ENCODE measurements at regions not wholly inside any gene's neighbourhood (a gene's known extent, or its start where the extent isn't known, plus 50 kb on each side); places are given as distances from the start of the nearest gene placed in this dataset.

GRCh38 chr6:143569040-143569439 is 57.5 kb upstream of the FUCA2 start:
- no peaks in the 10 kb centered on the region for H3K36me3 ChIP-seq (ENCODE audit: low read depth)
- H3K79me2 ChIP-seq (ENCODE audit: insufficient read depth), result no peaks in the 10 kb centered on the region
- no peaks in the 10 kb centered on the region for H3K9me2 ChIP-seq (ENCODE audit: insufficient read depth)
- 7 to 16% methylated on average over 4 of the region's 4 CpGs for WGBS, 2 experiments (ENCODE audit: low coverage in 1 of 2, low lambda C conversion rate in 2 of 2, missing lambda C conversion rate in 2 of 2)
- H3F3A ChIP-seq (ENCODE audit: insufficient read depth), result 0 out of 2 replicates have a peak, but pooled peaks cover 9% of the 10 kb centered on the region
- 0 out of 2 replicates have a peak overlapping the region, but pooled peaks have one; percentile 20 for H3K4me3 ChIP-seq
- in situ Hi-C loops (cut with MboI), result no loop called here
- no peaks in the 10 kb centered on the region for H3K27me3 ChIP-seq (replicated peaks; ENCODE audit: insufficient read depth)
- TF ChIP-seq EZH2phosphoT487 (IDR thresholded peaks at IDR 0.05; ENCODE audit: insufficient read depth, low read depth), result no peak
- TF ChIP-seq EZH2 (IDR thresholded peaks at IDR 0.05; ENCODE audit: insufficient read depth, poor library complexity, severe bottlenecking), result no peak
- no peaks in the 10 kb centered on the region for H3K4me1 ChIP-seq (ENCODE audit: insufficient read depth)
- H3K27ac ChIP-seq, result peak overlapping the region; percentile 38
- H3K9ac ChIP-seq, result peak overlapping the region; percentile 22; the same call in 1 of the 2 replicates
- no peaks in the 10 kb centered on the region for H3K9me3 ChIP-seq (ENCODE audit: low read depth)
- H4K20me1 ChIP-seq (ENCODE audit: insufficient read depth), result no peaks in the 10 kb centered on the region
- peak; percentile 81 for DNase-seq
- H2AFZ ChIP-seq, result peak overlapping the region; percentile 73
- H3K4me2 ChIP-seq (ENCODE audit: unreplicated experiment), result no peak overlapping the region

- H3K9ac ChIP-seq, result no peak overlapping the region
- H3K4me1 ChIP-seq (ENCODE audit: insufficient read depth), result no peaks in the 10 kb centered on the region
- no peaks in the 10 kb centered on the region for H3K27me3 ChIP-seq (replicated peaks; ENCODE audit: insufficient read depth)
- in situ Hi-C loops (cut with MboI), result no loop called here
- H3K4me3 ChIP-seq, result no peak overlapping the region
- no peak overlapping the region for H3K27ac ChIP-seq
- H3K4me2 ChIP-seq (ENCODE audit: unreplicated experiment), result no peak overlapping the region
- H3K9me2 ChIP-seq (ENCODE audit: insufficient read depth), result no peaks in the 10 kb centered on the region
- no peak overlapping the region for H2AFZ ChIP-seq
- H3K79me2 ChIP-seq (ENCODE audit: insufficient read depth), result no peaks in the 10 kb centered on the region
- no peaks in the 10 kb centered on the region for H4K20me1 ChIP-seq (ENCODE audit: insufficient read depth)
- DNase-seq, result no peak
- H3K9me3 ChIP-seq (ENCODE audit: low read depth), result no peaks in the 10 kb centered on the region
- H3F3A ChIP-seq (ENCODE audit: insufficient read depth), result 0 out of 2 replicates have a peak, but pooled peaks cover 9% of the 10 kb centered on the region
- WGBS, 2 experiments (ENCODE audit: low coverage in 1 of 2, low lambda C conversion rate in 2 of 2, missing lambda C conversion rate in 2 of 2), result 49 to 50% methylated on average over 6 of the region's 6 CpGs
- TF ChIP-seq EZH2 (IDR thresholded peaks at IDR 0.05; ENCODE audit: insufficient read depth, poor library complexity, severe bottlenecking) (no peak), EZH2phosphoT487 (IDR thresholded peaks at IDR 0.05; ENCODE audit: insufficient read depth, low read depth) (no peak)
- no peaks in the 10 kb centered on the region for H3K36me3 ChIP-seq (ENCODE audit: low read depth)
Observed at GRCh38 chr6:143564484-143565017, 53.0 kb upstream of the FUCA2 start.

DNA sequence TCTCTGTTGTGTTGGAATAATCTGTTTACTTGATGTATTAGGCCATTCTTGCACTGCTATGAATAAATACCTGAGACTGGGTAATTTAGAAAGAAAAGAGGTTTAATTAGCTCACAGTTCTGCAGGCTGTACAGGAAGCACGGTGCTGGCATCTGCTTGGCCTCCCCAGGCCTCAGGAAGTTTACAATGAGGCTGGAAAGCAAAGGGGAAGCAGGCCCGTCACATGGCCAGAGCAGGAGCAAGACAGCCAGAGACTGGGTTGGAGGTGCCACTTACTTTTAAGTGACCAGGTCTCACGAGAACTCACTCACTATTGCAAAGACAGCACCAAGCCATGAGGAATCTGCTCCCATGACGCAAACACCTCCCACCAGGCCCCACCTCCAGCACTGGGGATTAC is 50.6 kb upstream of the FUCA2 start:
- Histone ChIP-seq H3K36me3 (ENCODE audit: low read depth) (no peaks in the 10 kb centered on the region), H3K79me2 (ENCODE audit: insufficient read depth) (no peaks in the 10 kb centered on the region), H3K9me2 (ENCODE audit: insufficient read depth) (no peaks in the 10 kb centered on the region), H3K9me3 (ENCODE audit: low read depth) (no peaks in the 10 kb centered on the region), H3K4me3 (no peak overlapping the region), H3K27me3 (replicated peaks; ENCODE audit: insufficient read depth) (no peaks in the 10 kb centered on the region), H3K9ac (no peak overlapping the region), H3K27ac (no peak overlapping the region), H2AFZ (no peak overlapping the region), H3K4me2 (ENCODE audit: unreplicated experiment) (no peak overlapping the region), H3F3A (ENCODE audit: insufficient read depth) (peaks cover 1% of the 10 kb centered on the region), H3K4me1 (ENCODE audit: insufficient read depth) (peaks cover 1% of the 10 kb centered on the region), H4K20me1 (ENCODE audit: insufficient read depth) (no peaks in the 10 kb centered on the region)
- no peak for TF ChIP-seq EZH2 (IDR thresholded peaks at IDR 0.05; ENCODE audit: insufficient read depth, poor library complexity, severe bottlenecking)
- TF ChIP-seq EZH2phosphoT487 (IDR thresholded peaks at IDR 0.05; ENCODE audit: insufficient read depth, low read depth), result no peak
- no peak for DNase-seq
- 71 to 79% methylated on average over 4 of the region's 4 CpGs for WGBS, 2 experiments (ENCODE audit: low coverage in 1 of 2, low lambda C conversion rate in 2 of 2, missing lambda C conversion rate in 2 of 2)
- in situ Hi-C loops (cut with MboI), result no loop called here
